IMR-90 (cell line): ENCODE measurements at regions not wholly inside any gene's neighbourhood (a gene's known extent, or its start where the extent isn't known, plus 50 kb on each side); places are given as distances from the start of the nearest gene placed in this dataset.

Experiments used
- CEBPB ChIP-seq: IDR thresholded peaks from 2 replicates; pipeline ENCODE4 v1.6.1; 2012; ENCODE audit warnings: low read depth, low read length, improper control_type of control experiment
- CTCF ChIP-seq: conservative IDR thresholded peaks from 2 replicates; pipeline ENCODE4 v1.5.1; 2012; ENCODE audit warnings: mild to moderate bottlenecking, low read depth, low read length, improper control_type of control experiment
- MAFK ChIP-seq: IDR thresholded peaks from 2 replicates; pipeline ENCODE4 v1.6.1; 2012; ENCODE audit warnings: low read depth, low read length, improper control_type of control experiment
- MAZ ChIP-seq: IDR thresholded peaks from 2 replicates; pipeline ENCODE4 v1.6.1; 2012; ENCODE audit warnings: low read depth, mild to moderate bottlenecking, low read length, improper control_type of control experiment, moderate library complexity, borderline replicate concordance
- NFE2L2 ChIP-seq: fragments of 150-350 bp; IDR thresholded peaks from 2 replicates; pipeline ENCODE4 v1.6.1; 2016; ENCODE audit warnings: low read depth, mild to moderate bottlenecking, low read length
- POLR2A ChIP-seq: IDR thresholded peaks from 2 replicates; pipeline ENCODE4 v1.6.1; 2012; ENCODE audit warnings: mild to moderate bottlenecking, low read depth, low read length
- RAD21 ChIP-seq: IDR thresholded peaks from 2 replicates; pipeline ENCODE4 v1.6.1; 2012; ENCODE audit warnings: low read length, improper control_type of control experiment
- RCOR1 ChIP-seq: IDR thresholded peaks from 2 replicates; pipeline ENCODE4 v1.6.1; 2012; ENCODE audit warnings: mild to moderate bottlenecking, low read length, improper control_type of control experiment; ENCODE audit not compliant: insufficient replicate concordance
- RFX5 ChIP-seq: IDR thresholded peaks from 2 replicates; pipeline ENCODE4 v1.8.0; 2012; ENCODE audit warnings: low read depth, mild to moderate bottlenecking, low read length, moderate library complexity
- TF ChIP-seq, protein P1 (sequence below): fragments of 150-350 bp; IDR thresholded peaks from 2 replicates; pipeline ENCODE4 v1.6.1; 2016; ENCODE audit warnings: low read depth, mild to moderate bottlenecking, low read length, moderate library complexity, borderline replicate concordance
- TF ChIP-seq, protein P2 (sequence below): fragments of 150-350 bp; IDR thresholded peaks from 2 replicates; pipeline ENCODE4 v1.6.1; 2017; ENCODE audit warnings: mild to moderate bottlenecking, antibody characterized with exemption, low read length, low read depth

DNA sequence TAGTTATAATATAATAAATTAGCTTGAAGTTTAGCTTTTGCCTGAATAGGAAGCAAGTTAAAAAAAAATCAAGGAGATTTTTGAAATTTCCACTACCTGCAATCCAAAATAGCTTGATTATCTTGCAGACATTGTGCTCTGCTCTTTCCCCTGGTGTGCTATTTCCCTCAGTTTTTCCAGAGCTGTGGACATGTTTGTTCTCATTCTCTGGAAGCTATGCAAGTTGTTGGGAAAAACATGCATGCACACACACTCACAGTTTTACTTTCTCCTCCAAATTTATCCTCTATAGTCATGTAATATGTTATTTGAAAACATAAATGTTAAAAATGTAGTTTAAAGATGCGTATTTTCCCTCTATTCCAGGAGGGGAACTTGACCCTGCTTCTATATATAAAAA lies 225.8 kb upstream of the ARSJ start:
- no peak for TF ChIP-seq RAD21
- TF ChIP-seq CEBPB = no peak
- TF ChIP-seq CTCF = no peak
- TF ChIP-seq, protein P1, sequence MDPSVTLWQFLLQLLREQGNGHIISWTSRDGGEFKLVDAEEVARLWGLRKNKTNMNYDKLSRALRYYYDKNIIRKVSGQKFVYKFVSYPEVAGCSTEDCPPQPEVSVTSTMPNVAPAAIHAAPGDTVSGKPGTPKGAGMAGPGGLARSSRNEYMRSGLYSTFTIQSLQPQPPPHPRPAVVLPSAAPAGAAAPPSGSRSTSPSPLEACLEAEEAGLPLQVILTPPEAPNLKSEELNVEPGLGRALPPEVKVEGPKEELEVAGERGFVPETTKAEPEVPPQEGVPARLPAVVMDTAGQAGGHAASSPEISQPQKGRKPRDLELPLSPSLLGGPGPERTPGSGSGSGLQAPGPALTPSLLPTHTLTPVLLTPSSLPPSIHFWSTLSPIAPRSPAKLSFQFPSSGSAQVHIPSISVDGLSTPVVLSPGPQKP = no peak
- TF ChIP-seq POLR2A = no peak
- no peak for TF ChIP-seq NFE2L2
- TF ChIP-seq RFX5 = no peak
- no peak for TF ChIP-seq MAZ
- no peak for TF ChIP-seq RCOR1
- TF ChIP-seq MAFK = no peak
- TF ChIP-seq, protein P2, sequence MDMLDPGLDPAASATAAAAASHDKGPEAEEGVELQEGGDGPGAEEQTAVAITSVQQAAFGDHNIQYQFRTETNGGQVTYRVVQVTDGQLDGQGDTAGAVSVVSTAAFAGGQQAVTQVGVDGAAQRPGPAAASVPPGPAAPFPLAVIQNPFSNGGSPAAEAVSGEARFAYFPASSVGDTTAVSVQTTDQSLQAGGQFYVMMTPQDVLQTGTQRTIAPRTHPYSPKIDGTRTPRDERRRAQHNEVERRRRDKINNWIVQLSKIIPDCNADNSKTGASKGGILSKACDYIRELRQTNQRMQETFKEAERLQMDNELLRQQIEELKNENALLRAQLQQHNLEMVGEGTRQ = no peak
